GM12875 (cell line): ENCODE measurements at regions not wholly inside any gene's neighbourhood (a gene's known extent, or its start where the extent isn't known, plus 50 kb on each side); places are given as distances from the start of the nearest gene placed in this dataset.

Experiments
- H3K4me3 ChIP-seq: one replicate; pipeline ENCODE4 v1.5.1; 2011; ENCODE audit warnings: low read depth, low read length, control low read depth
- CTCF ChIP-seq: IDR thresholded peaks from 2 replicates; pipeline ENCODE4 v1.5.1; 2011; ENCODE audit warnings: low read depth, mild to moderate bottlenecking, control low read depth, inconsistent platforms, low read length, moderate library complexity, borderline replicate concordance; ENCODE audit not compliant: insufficient read depth

- no peak for TF ChIP-seq CTCF
- no peak overlapping the region for H3K4me3 ChIP-seq
Observed at GRCh38 chr3:30516238-30516637, 90.2 kb upstream of the TGFBR2 start.

GRCh38 chr3:30518181-30518864 is 88.1 kb upstream of the TGFBR2 start:
- no peak for TF ChIP-seq CTCF
- no peak overlapping the region for H3K4me3 ChIP-seq

- no peak overlapping the region for H3K4me3 ChIP-seq
- TF ChIP-seq CTCF, result no peak
Observed at GRCh38 chr3:30518872-30519271, 87.5 kb upstream of the TGFBR2 start.

GRCh38 chr3:30520699-30521098 is 85.7 kb upstream of the TGFBR2 start:
- no peak overlapping the region for H3K4me3 ChIP-seq
- TF ChIP-seq CTCF, result no peak

GRCh38 chr3:30521156-30521715 is 85.2 kb upstream of the TGFBR2 start:
- TF ChIP-seq CTCF, result no peak
- H3K4me3 ChIP-seq, result no peak overlapping the region

GRCh38 chr3:30522476-30522875 is 83.9 kb upstream of the TGFBR2 start:
- no peak for TF ChIP-seq CTCF
- H3K4me3 ChIP-seq, result no peak overlapping the region

- H3K4me3 ChIP-seq, result no peak overlapping the region
- TF ChIP-seq CTCF, result no peak
Observed at GRCh38 chr3:30523366-30523765, 83.0 kb upstream of the TGFBR2 start.
